GM21576 (cell line): ENCODE measurements at regions not wholly inside any gene's neighbourhood (a gene's known extent, or its start where the extent isn't known, plus 50 kb on each side); places are given as distances from the start of the nearest gene placed in this dataset.
A peak's percentile ranks its signal among the peaks of the same experiment; 100 is the strongest.

ENCODE experiments used
- ATAC-seq: cut with Tn5 transposase; IDR thresholded peaks from one replicate; pipeline ENCODE4 v1.9.1; 2021; ENCODE audit warnings: mild to moderate bottlenecking, moderate library complexity; ENCODE audit not compliant: unreplicated experiment

- peak; percentile 86 for ATAC-seq
Observed at GRCh38 chr10:121069061-121069850, 218.1 kb downstream of the WDR11 start.

GRCh38 chr10:121070275-121071070 is 219.3 kb downstream of the WDR11 start:
- no peak for ATAC-seq

GRCh38 chr10:121071901-121072300 is 220.7 kb downstream of the WDR11 start:
- no peak for ATAC-seq

GRCh38 chr10:121073728-121074127 is 222.6 kb downstream of the WDR11 start:
- ATAC-seq = no peak

- ATAC-seq = no peak
Observed at GRCh38 chr10:121076776-121077715, 225.9 kb downstream of the WDR11 start.

- ATAC-seq = no peak
Observed at GRCh38 chr10:121078036-121078435, 226.9 kb downstream of the WDR11 start.

- no peak for ATAC-seq
Observed at GRCh38 chr10:121078672-121079102, 227.5 kb downstream of the WDR11 start.

- no peak for ATAC-seq
Observed at GRCh38 chr10:121079226-121079625, 228.1 kb downstream of the WDR11 start.

- no peak for ATAC-seq
Observed at GRCh38 chr10:121080281-121080891, 229.2 kb downstream of the WDR11 start.

GRCh38 chr10:121081306-121081705 is 230.1 kb downstream of the WDR11 start:
- no peak for ATAC-seq

GRCh38 chr10:121082984-121083383 is 231.8 kb downstream of the WDR11 start:
- no peak for ATAC-seq

GRCh38 chr10:121084016-121084674 is 233.0 kb downstream of the WDR11 start:
- no peak for ATAC-seq

- ATAC-seq = no peak
Observed at GRCh38 chr10:121084675-121085070, 233.5 kb downstream of the WDR11 start.

- no peak for ATAC-seq
Observed at GRCh38 chr10:121085367-121085766, 234.2 kb downstream of the WDR11 start.

GRCh38 chr10:121087129-121087528 is 236.0 kb downstream of the WDR11 start:
- ATAC-seq = no peak

GRCh38 chr10:121087688-121088087 is 236.5 kb downstream of the WDR11 start:
- no peak for ATAC-seq

- ATAC-seq = no peak
Observed at GRCh38 chr10:121088524-121088923, 237.4 kb downstream of the WDR11 start.

- no peak for ATAC-seq
Observed at GRCh38 chr10:121089434-121089833, 238.3 kb downstream of the WDR11 start.

GRCh38 chr10:121091961-121092719 is 241.0 kb downstream of the WDR11 start:
- no peak for ATAC-seq
